HG03469 (cell line): ENCODE measurements at regions not wholly inside any gene's neighbourhood (a gene's known extent, or its start where the extent isn't known, plus 50 kb on each side); places are given as distances from the start of the nearest gene placed in this dataset.
A peak's percentile ranks its signal among the peaks of the same experiment; 100 is the strongest.
"Not testable (repeated sequence)": the region's sequence is repeated elsewhere in the genome, so short reads cannot be mapped to it uniquely, and the experiment has no call there.

Source experiments
- ATAC-seq: cut with Tn5 transposase; IDR thresholded peaks from one replicate; pipeline ENCODE4 v1.9.1; 2021; ENCODE audit warnings: mild to moderate bottlenecking, moderate library complexity, moderate number of reproducible peaks; ENCODE audit not compliant: unreplicated experiment

GRCh38 chr5:163692091-163692490 is 186.7 kb downstream of the MAT2B start:
- no peak for ATAC-seq

GRCh38 chr5:163695830-163696578 is 190.6 kb downstream of the MAT2B start:
- peak; percentile 90 for ATAC-seq

- ATAC-seq, result no peak
These were observed 191.1 kb downstream of the MAT2B start for GRCh38 chr5:163696579-163696887.

- no peak for ATAC-seq
These were observed 200.8 kb downstream of the MAT2B start for GRCh38 chr5:163706053-163706771.

GRCh38 chr5:163712011-163712410 is 206.6 kb downstream of the MAT2B start:
- no peak for ATAC-seq

GRCh38 chr5:163718272-163718671 is 212.9 kb downstream of the MAT2B start:
- no peak for ATAC-seq

- ATAC-seq, result no peak
These were observed 218.9 kb downstream of the MAT2B start for GRCh38 chr5:163724305-163724704.

- peak; percentile 73 for ATAC-seq
These were observed 221.6 kb downstream of the MAT2B start for GRCh38 chr5:163727028-163727427.

- no peak for ATAC-seq
These were observed 224.9 kb downstream of the MAT2B start for GRCh38 chr5:163730206-163730756.

GRCh38 chr5:163731256-163731655 is 225.8 kb downstream of the MAT2B start:
- no peak for ATAC-seq

- ATAC-seq, result no peak
These were observed 229.7 kb downstream of the MAT2B start for GRCh38 chr5:163735069-163735468.

GRCh38 chr5:163747586-163747985 is 242.2 kb downstream of the MAT2B start:
- no peak for ATAC-seq

- no peak for ATAC-seq
These were observed 243.5 kb downstream of the MAT2B start for GRCh38 chr5:163748934-163749333.

GRCh38 chr5:163750415-163750814 is 245.0 kb downstream of the MAT2B start:
- not testable (repeated sequence) for ATAC-seq

GRCh38 chr5:163755505-163755904 is 250.1 kb downstream of the MAT2B start:
- no peak for ATAC-seq

GRCh38 chr5:163756170-163756569 is 250.8 kb downstream of the MAT2B start:
- ATAC-seq, result no peak

GRCh38 chr5:163757344-163757743 is 251.9 kb downstream of the MAT2B start:
- ATAC-seq, result no peak

- no peak for ATAC-seq
These were observed 252.9 kb downstream of the MAT2B start for GRCh38 chr5:163758283-163758711.

GRCh38 chr5:163759000-163759704 is 253.7 kb downstream of the MAT2B start:
- no peak for ATAC-seq

- ATAC-seq, result no peak
These were observed 255.1 kb downstream of the MAT2B start for GRCh38 chr5:163760498-163760897.

GRCh38 chr5:163766936-163767670 is 261.7 kb downstream of the MAT2B start:
- ATAC-seq, result no peak
